ENCODE measurements at regions not wholly inside any gene's neighbourhood (a gene's known extent, or its start where the extent isn't known, plus 50 kb on each side); places are given as distances from the start of the nearest gene placed in this dataset.

GRCh38 chr7:120123528-120123927 lies 149.4 kb upstream of the KCND2 start:
- TF ChIP-seq POLR2A (IDR thresholded peaks at IDR 0.05), result no peak
- TF ChIP-seq, protein P1, sequence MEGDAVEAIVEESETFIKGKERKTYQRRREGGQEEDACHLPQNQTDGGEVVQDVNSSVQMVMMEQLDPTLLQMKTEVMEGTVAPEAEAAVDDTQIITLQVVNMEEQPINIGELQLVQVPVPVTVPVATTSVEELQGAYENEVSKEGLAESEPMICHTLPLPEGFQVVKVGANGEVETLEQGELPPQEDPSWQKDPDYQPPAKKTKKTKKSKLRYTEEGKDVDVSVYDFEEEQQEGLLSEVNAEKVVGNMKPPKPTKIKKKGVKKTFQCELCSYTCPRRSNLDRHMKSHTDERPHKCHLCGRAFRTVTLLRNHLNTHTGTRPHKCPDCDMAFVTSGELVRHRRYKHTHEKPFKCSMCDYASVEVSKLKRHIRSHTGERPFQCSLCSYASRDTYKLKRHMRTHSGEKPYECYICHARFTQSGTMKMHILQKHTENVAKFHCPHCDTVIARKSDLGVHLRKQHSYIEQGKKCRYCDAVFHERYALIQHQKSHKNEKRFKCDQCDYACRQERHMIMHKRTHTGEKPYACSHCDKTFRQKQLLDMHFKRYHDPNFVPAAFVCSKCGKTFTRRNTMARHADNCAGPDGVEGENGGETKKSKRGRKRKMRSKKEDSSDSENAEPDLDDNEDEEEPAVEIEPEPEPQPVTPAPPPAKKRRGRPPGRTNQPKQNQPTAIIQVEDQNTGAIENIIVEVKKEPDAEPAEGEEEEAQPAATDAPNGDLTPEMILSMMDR (IDR thresholded peaks at IDR 0.05), result no peak

All from heart left ventricle (tissue), 13 donors.